ENCODE measurements at regions not wholly inside any gene's neighbourhood (a gene's known extent, or its start where the extent isn't known, plus 50 kb on each side); places are given as distances from the start of the nearest gene placed in this dataset.

- Histone ChIP-seq H3K9me3 (ENCODE audit: control insufficient read depth, insufficient read depth, low read length) (no peaks in the 10 kb centered on the region), H3K18ac (ENCODE audit: low read depth, low read length) (no peak overlapping the region), H2AFZ (replicated peaks; ENCODE audit: low read length, poor library complexity) (no peak overlapping the region), H3K14ac (replicated peaks; ENCODE audit: low read depth, low read length) (no peak overlapping the region), H3K9ac (ENCODE audit: low read depth, low read length) (no peak overlapping the region), H2AK5ac (ENCODE audit: low read depth, low read length) (no peak overlapping the region), H2BK120ac (ENCODE audit: low read depth, low read length) (no peak overlapping the region), H2AK9ac (replicated peaks; ENCODE audit: low read depth, low read length, poor library complexity) (no peak overlapping the region), H3K27ac (ENCODE audit: insufficient read depth, low read length) (no peak overlapping the region), H3K27me3 (ENCODE audit: control insufficient read depth, insufficient read depth, low read length) (no peaks in the 10 kb centered on the region), H3K56ac (ENCODE audit: extremely low read depth, insufficient read depth, low read length) (no peak overlapping the region), H3K79me1 (ENCODE audit: low read depth in 1 of 2, low read length in 2 of 2) (no peaks in the 10 kb centered on the region), H4K20me1 (ENCODE audit: insufficient read depth, low read length) (no peaks in the 10 kb centered on the region), H2BK5ac (ENCODE audit: low read depth, low read length, poor library complexity, severe bottlenecking) (no peak overlapping the region), H4K8ac (ENCODE audit: low read depth in 2 of 2, low read length in 2 of 2) (no peak overlapping the region), H2BK20ac (ENCODE audit: low read depth, low read length) (no peak overlapping the region), H3K4ac (ENCODE audit: low read depth, low read length) (no peak overlapping the region), H4K5ac (ENCODE audit: low read depth, low read length) (no peak overlapping the region), H3K4me1 (ENCODE audit: control insufficient read depth, insufficient read depth, low read length) (no peaks in the 10 kb centered on the region; the same call in 1 of the 2 replicates), H3K4me3 (ENCODE audit: insufficient read depth, low read depth, low read length) (no peak overlapping the region), H3K4me2 (ENCODE audit: low read depth, low read length) (no peak overlapping the region), H2BK15ac (ENCODE audit: low read depth, low read length) (no peak overlapping the region), H4K91ac (ENCODE audit: insufficient read depth, low read depth, low read length) (no peak overlapping the region), H3K36me3 (ENCODE audit: control insufficient read depth, insufficient read depth, low read length) (no peaks in the 10 kb centered on the region), H3K9me1 (ENCODE audit: insufficient read depth, low read length) (no peaks in the 10 kb centered on the region), H3K23ac (ENCODE audit: low read depth, low read length) (no peak overlapping the region)
- ChIA-PET POLR2A (ENCODE audit: unreplicated experiment) (no interaction called here), CTCF (no interaction called here)
- intact Hi-C loops (cut with micrococcal nuclease): no loop called here
- TF ChIP-seq CEBPB (IDR thresholded peaks at IDR 0.05; ENCODE audit: low read depth, low read length) (no peak), ELK1 (IDR thresholded peaks at IDR 0.05; ENCODE audit: borderline replicate concordance, low read depth, low read length) (no peak), MAZ (IDR thresholded peaks at IDR 0.05; ENCODE audit: borderline replicate concordance, low read depth, low read length) (no peak), RAD21 (IDR thresholded peaks at IDR 0.05; ENCODE audit: low read length) (no peak), RCOR1 (IDR thresholded peaks at IDR 0.05; ENCODE audit: insufficient replicate concordance, low read length) (no peak), SMC3 (IDR thresholded peaks at IDR 0.05; ENCODE audit: low read depth, low read length) (no peak), RFX5 (IDR thresholded peaks at IDR 0.05; ENCODE audit: low read depth, low read length) (no peak), FOS (IDR thresholded peaks at IDR 0.05; ENCODE audit: low read depth, low read length) (no peak), CHD1 (IDR thresholded peaks at IDR 0.05; ENCODE audit: low read depth, low read length) (no peak), MAFK (IDR thresholded peaks at IDR 0.05; ENCODE audit: low read depth, low read length) (no peak)
- TF ChIP-seq, protein P1, sequence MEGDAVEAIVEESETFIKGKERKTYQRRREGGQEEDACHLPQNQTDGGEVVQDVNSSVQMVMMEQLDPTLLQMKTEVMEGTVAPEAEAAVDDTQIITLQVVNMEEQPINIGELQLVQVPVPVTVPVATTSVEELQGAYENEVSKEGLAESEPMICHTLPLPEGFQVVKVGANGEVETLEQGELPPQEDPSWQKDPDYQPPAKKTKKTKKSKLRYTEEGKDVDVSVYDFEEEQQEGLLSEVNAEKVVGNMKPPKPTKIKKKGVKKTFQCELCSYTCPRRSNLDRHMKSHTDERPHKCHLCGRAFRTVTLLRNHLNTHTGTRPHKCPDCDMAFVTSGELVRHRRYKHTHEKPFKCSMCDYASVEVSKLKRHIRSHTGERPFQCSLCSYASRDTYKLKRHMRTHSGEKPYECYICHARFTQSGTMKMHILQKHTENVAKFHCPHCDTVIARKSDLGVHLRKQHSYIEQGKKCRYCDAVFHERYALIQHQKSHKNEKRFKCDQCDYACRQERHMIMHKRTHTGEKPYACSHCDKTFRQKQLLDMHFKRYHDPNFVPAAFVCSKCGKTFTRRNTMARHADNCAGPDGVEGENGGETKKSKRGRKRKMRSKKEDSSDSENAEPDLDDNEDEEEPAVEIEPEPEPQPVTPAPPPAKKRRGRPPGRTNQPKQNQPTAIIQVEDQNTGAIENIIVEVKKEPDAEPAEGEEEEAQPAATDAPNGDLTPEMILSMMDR (conservative IDR thresholded peaks at IDR 0.05; ENCODE audit: low read depth, low read length): no peak
- DNase-seq (no peak), ATAC-seq (ENCODE audit: low read depth) (no peak)
- in situ Hi-C loops (cut with MboI; ENCODE audit: low sequenced_read_pairs): no loop called here
- no TSS peak for BruUV-seq (replicated peaks)
- dilution Hi-C loops (cut with HindIII; ENCODE audit: low sequenced_read_pairs, unreplicated experiment): no loop called here
These were observed 252.4 kb upstream of the GULP1 start for GRCh38 chr2:188039307-188039706.
